ENCODE measurements at regions not wholly inside any gene's neighbourhood (a gene's known extent, or its start where the extent isn't known, plus 50 kb on each side); places are given as distances from the start of the nearest gene placed in this dataset.

DNA sequence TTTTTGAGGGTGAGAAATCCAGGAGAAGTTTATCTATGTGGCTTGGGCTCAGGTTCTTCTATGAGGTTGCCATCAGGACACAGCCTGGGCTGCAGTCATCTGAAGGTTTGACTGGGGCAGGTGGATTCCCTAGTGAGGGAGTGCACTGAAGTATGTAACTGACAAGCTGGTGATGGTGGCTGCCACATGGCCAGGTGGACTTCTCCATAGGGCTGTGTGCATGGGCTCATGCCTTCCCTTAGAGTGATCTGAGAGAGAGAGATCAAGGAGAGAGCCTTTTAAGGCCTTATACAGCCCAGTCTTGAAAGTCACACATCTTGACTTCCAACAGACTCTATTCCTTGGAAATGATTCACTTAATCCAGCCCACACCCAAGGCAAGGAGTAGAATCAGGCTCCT, 266.6 kb upstream of the PITRM1 start:
- no peak for TF ChIP-seq POLR2A (IDR thresholded peaks at IDR 0.05)
- TF ChIP-seq, protein P1, sequence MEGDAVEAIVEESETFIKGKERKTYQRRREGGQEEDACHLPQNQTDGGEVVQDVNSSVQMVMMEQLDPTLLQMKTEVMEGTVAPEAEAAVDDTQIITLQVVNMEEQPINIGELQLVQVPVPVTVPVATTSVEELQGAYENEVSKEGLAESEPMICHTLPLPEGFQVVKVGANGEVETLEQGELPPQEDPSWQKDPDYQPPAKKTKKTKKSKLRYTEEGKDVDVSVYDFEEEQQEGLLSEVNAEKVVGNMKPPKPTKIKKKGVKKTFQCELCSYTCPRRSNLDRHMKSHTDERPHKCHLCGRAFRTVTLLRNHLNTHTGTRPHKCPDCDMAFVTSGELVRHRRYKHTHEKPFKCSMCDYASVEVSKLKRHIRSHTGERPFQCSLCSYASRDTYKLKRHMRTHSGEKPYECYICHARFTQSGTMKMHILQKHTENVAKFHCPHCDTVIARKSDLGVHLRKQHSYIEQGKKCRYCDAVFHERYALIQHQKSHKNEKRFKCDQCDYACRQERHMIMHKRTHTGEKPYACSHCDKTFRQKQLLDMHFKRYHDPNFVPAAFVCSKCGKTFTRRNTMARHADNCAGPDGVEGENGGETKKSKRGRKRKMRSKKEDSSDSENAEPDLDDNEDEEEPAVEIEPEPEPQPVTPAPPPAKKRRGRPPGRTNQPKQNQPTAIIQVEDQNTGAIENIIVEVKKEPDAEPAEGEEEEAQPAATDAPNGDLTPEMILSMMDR (IDR thresholded peaks at IDR 0.05), result no peak
